HG02884 (cell line): ENCODE measurements at regions not wholly inside any gene's neighbourhood (a gene's known extent, or its start where the extent isn't known, plus 50 kb on each side); places are given as distances from the start of the nearest gene placed in this dataset.

Experiments used
- ATAC-seq: cut with Tn5 transposase; IDR thresholded peaks from one replicate; pipeline ENCODE4 v1.9.1; 2021; ENCODE audit warnings: mild to moderate bottlenecking, moderate library complexity; ENCODE audit not compliant: unreplicated experiment

GRCh38 chrY:8553614-8554013 is 783.6 kb upstream of the TSPY4 start:
- ATAC-seq, result no peak

DNA sequence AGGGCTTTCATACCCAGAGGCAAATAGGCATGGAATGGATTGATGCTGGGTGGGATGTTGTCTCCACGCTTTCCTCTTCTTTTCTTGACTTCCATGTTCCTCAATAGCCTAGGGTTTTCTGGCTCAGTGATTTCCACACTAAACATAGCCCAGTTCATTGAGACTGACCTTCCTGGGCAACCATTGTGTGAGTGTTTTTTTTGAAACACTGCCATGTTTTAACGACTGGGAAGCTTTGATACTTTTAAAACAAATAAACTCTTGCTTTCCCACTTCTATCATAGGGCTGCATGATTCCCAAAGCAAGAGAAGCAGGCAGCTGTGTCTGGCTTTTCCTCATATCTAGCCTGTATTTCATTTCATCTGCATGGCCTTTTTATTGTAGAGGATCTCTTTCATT is 775.9 kb upstream of the TSPY4 start:
- no peak for ATAC-seq

DNA sequence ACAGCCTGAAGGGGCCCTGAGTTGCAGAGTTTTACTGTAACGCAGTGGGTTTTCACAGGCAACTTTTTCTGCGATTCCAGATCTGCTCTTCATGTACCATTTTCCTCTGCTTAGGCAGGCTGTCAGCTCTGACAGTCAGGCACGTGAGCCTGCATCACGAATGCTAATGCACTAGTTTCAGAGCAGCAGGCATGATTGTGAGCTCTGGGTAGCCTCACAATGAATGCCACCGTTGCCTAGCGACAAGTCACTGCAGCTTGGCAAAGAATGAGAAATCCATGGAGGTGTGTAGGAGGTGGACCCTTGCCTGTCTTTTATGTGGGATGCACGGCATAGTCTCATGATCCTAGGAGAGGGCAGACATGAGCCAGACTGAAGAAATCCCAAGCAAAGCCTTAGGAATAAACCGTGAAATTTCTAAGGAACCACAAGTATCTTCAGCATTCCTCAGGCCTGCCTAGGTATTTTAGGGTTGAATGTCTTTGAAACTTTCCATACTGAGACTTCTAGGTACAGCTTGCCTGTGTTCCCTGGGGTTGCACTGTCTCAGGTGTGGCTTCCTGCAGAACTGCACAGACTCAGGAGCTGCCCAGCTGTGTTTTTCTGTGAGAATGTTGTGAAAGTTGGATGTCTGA is 774.7 kb upstream of the TSPY4 start:
- ATAC-seq, result no peak

- ATAC-seq, result no peak
Observed at GRCh38 chrY:8564421-8564820, 772.8 kb upstream of the TSPY4 start.

DNA sequence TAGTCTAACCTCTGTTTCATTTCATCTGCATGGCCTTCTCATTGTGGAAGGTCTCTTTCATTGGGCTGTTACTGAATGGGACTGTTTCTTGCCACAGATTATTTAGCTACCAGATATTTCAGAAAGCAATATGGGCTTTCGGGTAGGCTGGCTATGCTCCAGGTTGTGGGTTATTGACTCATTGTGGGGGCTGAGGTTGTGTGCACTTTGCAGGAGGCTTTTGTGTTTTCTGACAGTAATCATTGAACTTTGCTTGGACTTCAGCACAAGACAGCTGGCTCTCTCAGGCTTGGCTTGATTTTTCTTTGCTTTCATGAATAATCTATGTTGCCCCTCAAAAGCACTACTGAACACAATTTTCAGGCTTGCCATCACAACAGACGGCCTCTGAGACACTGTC is 771.1 kb upstream of the TSPY4 start:
- ATAC-seq, result no peak

- no peak for ATAC-seq
Observed at GRCh38 chrY:8570384-8570783, 766.9 kb upstream of the TSPY4 start.

DNA sequence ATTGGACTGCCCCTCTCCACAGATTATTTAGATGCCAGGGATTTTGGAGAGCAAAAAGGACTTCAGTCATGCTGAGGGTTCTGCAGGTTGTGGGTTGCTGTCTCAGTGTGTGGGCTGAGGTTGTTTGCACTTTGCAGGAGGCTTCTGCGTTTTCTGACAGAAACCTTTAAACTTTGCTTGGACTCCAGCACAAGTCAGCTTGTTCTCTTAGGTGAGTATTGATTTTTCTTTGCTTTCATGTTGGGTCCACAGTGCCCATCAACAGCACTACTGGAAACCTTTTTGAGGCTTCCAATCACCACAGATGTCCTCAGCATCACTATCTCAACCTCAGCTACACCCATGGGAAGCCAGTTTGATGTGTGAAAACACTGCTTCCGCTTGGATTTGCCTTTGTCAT is 764.3 kb upstream of the TSPY4 start:
- ATAC-seq, result no peak

GRCh38 chrY:8582277-8582850 is 754.9 kb upstream of the TSPY4 start:
- ATAC-seq, result no peak

DNA sequence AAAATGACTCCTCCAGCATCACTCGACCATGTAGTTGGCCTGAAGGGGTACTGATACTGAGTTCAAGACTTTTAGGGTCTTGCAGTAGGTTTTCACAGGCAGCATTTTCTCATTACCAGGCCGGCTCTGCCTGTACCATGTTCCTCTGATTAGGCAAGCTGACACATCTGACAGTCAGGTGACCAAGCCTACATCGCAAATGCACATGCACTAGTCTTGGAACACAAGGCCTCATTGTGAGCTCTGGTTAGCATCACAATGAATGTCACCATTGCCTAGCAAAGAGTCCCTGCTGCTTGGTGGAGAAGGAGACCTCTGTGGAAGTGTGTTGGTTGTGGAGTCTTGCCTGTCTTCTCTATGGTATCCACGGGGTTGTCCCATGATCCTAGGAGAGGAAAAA is 754.1 kb upstream of the TSPY4 start:
- no peak for ATAC-seq

DNA sequence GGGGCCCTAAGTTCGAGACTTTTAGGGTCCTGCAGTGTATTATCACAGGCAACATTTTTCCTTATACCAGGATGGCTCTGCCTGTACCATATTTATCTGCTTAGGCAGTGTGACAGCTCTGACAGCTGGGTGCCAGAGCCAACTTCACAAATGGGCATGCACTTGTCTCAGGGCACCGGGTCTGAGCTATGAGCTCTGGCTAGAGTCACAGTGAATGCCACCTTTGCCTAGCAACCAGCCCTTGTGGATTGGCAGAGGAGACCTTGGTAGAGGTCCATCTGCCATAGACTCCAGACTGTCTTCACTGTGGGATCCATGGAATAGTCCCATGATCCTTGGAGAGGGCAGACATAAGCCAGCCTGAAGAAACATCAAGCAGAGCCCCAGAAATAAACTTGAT is 746.6 kb upstream of the TSPY4 start:
- no peak for ATAC-seq

DNA sequence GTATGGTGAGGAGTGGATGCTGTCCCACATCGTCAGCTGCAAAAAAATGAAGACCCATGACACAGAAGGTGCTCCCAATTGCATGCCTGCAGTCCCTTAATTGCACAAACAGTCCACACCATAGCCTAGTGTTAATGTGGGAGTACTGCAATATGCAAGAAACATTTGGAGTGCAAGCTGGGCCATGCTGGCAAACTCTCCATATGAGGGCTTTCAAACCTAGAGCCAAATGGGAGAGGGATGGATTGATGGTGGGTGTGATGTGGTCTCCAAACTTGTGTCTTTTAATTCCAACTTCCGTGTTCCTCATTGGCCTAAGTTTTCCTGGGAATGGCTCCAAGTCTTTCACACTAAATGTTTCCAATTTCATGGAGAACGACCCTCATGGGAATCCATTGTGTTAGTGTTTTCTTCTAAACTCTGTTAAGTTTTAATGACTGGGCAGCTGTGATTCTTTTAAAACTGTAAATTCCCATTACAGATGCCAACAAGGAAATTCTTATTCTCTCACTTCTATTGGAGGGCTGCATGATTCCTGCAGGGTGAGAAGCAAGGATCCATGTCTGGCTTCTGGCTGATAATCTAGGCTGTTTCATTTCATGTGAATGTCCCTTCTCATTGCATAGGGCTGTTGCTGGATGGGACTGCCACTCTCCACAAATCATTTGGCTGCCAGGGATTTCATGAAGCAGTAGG is 745.3 kb upstream of the TSPY4 start:
- ATAC-seq, result no peak

GRCh38 chrY:8594657-8595056 is 742.6 kb upstream of the TSPY4 start:
- ATAC-seq, result no peak

DNA sequence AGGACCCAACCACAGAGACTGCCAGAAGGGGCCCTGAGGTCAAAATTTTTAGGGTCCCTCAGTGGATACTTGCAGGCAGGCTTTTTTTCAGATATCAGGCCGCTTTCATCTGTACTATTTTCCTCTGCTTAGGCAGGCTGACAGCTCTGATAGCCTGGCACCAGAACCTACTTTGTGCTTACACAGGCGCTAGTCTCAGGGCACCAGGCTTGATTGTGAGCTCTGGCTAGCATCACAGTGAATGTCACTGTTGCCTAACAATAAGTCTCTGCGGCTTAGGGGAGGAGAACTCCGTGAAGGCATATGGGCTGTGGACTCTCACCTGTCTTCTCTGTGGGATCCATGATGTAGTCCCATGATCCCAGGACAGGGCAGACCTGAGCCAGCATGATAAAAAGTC is 738.1 kb upstream of the TSPY4 start:
- ATAC-seq, result no peak

DNA sequence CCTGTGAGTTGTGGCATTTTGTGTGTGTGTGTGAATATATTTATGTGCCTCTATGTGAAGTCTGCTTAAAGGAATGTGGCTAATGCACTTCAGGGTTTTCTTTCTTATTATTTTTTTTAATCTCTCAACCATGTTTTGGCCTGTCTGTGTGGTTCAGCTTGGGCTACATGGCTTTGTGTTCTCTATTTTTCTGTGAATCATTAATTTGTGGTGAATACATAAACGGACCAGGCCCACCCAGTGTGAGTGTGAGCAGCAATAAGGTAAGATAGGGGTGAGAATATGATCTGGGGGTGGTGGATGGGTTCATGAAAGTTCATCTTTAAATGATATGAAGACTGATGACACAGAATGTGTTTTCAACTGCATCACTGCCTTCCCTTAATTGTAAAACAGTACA is 726.6 kb upstream of the TSPY4 start:
- no peak for ATAC-seq

GRCh38 chrY:8611815-8612214 is 725.4 kb upstream of the TSPY4 start:
- ATAC-seq, result no peak

DNA sequence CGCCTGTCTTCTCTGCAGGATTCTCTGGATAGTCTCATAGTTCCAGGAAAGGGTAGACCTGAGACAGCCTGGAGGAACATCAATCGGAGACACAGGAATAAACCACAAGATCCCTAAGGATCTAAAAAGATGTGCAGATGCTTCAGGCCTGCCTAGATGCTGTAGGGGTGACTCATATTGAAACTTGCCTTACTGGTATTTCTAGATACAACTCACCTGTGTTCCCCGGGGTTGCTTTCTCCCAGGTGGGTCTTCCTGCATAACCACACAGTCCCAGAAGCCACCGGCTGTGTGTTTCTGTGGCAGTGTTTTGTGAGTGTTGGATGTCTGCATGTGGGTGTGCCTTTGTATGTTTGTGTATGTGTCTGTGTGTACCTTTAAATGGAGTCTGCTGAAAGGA is 719.0 kb upstream of the TSPY4 start:
- ATAC-seq, result no peak

DNA sequence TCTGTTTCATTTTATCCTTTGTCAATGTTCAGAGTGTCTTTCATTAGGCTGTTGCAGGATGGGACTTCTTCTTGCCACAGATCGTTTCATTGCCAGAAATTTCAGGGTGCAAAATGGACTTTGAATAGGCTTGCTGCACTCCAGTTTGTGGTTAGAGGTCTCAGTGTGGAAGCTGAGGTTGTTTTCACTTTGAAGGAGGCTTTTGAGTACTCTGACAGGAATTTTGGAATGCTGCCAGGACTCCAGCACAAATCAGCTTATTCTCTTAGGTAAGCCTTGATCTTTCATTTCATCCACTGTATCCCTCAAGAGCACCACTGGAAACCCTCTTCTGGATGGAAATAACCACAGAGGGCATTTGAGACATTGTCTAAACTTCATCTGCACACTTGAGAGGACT is 715.1 kb upstream of the TSPY4 start:
- no peak for ATAC-seq

DNA sequence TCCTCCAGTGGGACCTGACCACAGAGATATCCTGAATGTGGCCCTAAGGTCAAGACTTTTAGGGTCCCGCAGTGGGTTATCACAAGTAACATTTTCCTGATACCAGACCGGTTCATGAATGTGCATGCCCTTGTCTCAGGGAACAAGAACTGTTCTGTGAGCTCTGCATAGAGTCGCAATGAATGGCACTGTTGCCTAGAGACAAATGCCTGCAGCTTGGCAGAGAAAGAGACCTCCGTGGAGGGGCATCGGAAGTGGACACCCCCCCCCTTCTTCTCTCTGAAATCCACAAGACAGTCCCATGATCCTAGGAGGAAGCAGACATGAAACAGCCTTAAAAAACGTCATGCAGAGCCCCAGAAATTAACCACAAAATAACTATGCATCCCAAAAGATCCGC is 714.4 kb upstream of the TSPY4 start:
- no peak for ATAC-seq

GRCh38 chrY:8629636-8630035 is 707.6 kb upstream of the TSPY4 start:
- ATAC-seq, result no peak

- no peak for ATAC-seq
Observed at GRCh38 chrY:8638111-8638510, 699.2 kb upstream of the TSPY4 start.

DNA sequence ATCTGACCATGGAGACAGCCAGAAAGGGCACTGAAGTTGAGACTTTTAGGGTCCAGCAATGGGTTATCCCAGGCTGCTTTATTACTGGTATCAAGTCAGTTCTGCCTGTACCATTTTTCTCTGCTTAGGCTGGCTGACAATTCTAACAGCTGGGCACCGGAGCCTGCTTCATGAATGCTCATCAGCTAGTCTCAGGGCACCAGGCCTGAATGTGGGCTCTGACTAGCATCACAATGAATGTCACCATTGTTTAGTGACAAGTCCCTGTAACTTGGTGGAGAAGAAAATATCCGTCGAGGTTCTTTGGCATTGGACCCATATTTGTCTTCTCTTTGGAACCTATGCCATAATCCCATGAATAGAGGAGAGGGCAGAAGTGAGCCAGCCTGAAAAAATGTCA is 692.3 kb upstream of the TSPY4 start:
- ATAC-seq, result no peak

GRCh38 chrY:8652445-8652844 is 684.8 kb upstream of the TSPY4 start:
- no peak for ATAC-seq

GRCh38 chrY:8655017-8655416 is 682.2 kb upstream of the TSPY4 start:
- no peak for ATAC-seq
